Esophagus muscularis mucosa (tissue), 4 donors: ENCODE measurements at regions not wholly inside any gene's neighbourhood (a gene's known extent, or its start where the extent isn't known, plus 50 kb on each side); places are given as distances from the start of the nearest gene placed in this dataset.

ENCODE experiments used
- CTCF ChIP-seq, 3 experiments: fragments of 200-600 bp in 2 of 3; fragments of 450-650 bp in 1 of 3; sonication (generic) in 2 of 3; IDR thresholded peaks; one replicate each; pipeline ENCODE4 v1.5.1; 2017 to 2019; ENCODE audit warnings: antibody characterized with exemption in 3 of 3, mild to moderate bottlenecking in 2 of 3, moderate library complexity in 1 of 3
- EP300 ChIP-seq: sonication (generic); formaldehyde crosslinking; IDR thresholded peaks from one replicate; pipeline ENCODE4 v1.6.1; 2017; ENCODE audit warnings: antibody characterized with exemption
- POLR2A ChIP-seq: fragments of 450-650 bp; IDR thresholded peaks from one replicate; pipeline ENCODE4 v1.6.1; 2017; ENCODE audit warnings: antibody characterized with exemption, moderate library complexity, mild to moderate bottlenecking, low read depth
- POLR2AphosphoS5 ChIP-seq, 2 donors: sonication (generic); formaldehyde crosslinking; IDR thresholded peaks; one replicate each; pipeline ENCODE4 v1.6.1; 2017; ENCODE audit warnings: antibody characterized with exemption in 2 of 2

DNA sequence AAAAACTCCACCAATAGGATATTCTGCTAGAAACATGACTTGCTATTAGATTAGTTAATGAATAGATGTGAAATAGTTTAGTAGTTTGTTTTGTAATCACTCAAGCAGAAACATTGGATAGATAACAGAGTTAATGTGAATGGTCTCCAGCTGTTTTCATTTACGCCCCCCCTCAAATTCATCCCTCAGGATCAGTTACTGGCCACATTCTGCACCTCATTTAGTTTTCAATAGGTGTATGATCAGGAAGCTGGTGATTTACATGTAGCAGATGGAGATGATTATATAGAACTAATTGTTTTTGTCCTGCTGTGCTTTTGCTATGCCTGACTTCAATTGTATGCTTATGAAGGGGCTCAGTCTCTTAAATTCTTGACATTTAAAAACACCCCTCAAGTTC, 759.0 kb downstream of the SLITRK6 start:
- TF ChIP-seq POLR2A = no peak
- no peak for TF ChIP-seq CTCF (IDR thresholded peaks at IDR 0.05)
- no peak for TF ChIP-seq EP300
- no peak for TF ChIP-seq POLR2AphosphoS5 (IDR thresholded peaks at IDR 0.05)
